Smooth muscle cell (in vitro differentiated cells): ENCODE measurements at regions not wholly inside any gene's neighbourhood (a gene's known extent, or its start where the extent isn't known, plus 50 kb on each side); places are given as distances from the start of the nearest gene placed in this dataset.

Experiments used
- DNase-seq: peaks from one replicate; lab custom pipeline; 2025; ENCODE audit not compliant: unreplicated experiment; lab: John Stamatoyannopoulos, UW
- H2AFZ ChIP-seq: fragments of 200-600 bp; sonication (generic); 2 replicates; pipeline ENCODE4 v1.6.0; 2016; ENCODE audit warnings: antibody characterized with exemption, low read depth, mild to moderate bottlenecking
- H3F3A ChIP-seq: fragments of 200-600 bp; sonication (generic); 2 replicates; pipeline ENCODE4 v1.6.0; 2017; ENCODE audit warnings: antibody characterized with exemption, low read depth
- H3K27ac ChIP-seq: fragments of 200-600 bp; sonication (generic); 2 replicates; pipeline ENCODE4 v1.5.1; 2016; ENCODE audit warnings: low read depth, mild to moderate bottlenecking
- H3K27me3 ChIP-seq: fragments of 200-600 bp; sonication (generic); 2 replicates; pipeline ENCODE4 v1.6.1; 2016; ENCODE audit warnings: low read depth, mild to moderate bottlenecking
- H3K36me3 ChIP-seq: fragments of 200-600 bp; sonication (generic); 2 replicates; pipeline ENCODE4 v1.5.1; 2016; ENCODE audit warnings: low read depth
- H3K4me1 ChIP-seq: fragments of 200-600 bp; sonication (generic); 2 replicates; pipeline ENCODE4 v1.5.1; 2016; ENCODE audit warnings: low read depth
- H3K4me2 ChIP-seq: fragments of 200-600 bp; sonication (generic); 2 replicates; pipeline ENCODE4 v1.6.0; 2016; ENCODE audit warnings: mild to moderate bottlenecking
- H3K4me3 ChIP-seq: fragments of 200-600 bp; sonication (generic); 2 replicates; pipeline ENCODE4 v1.5.1; 2016; ENCODE audit warnings: mild to moderate bottlenecking
- H3K79me2 ChIP-seq: fragments of 200-600 bp; sonication (generic); 2 replicates; pipeline ENCODE4 v1.6.0; 2016; ENCODE audit warnings: low read depth, mild to moderate bottlenecking
- H3K9ac ChIP-seq: fragments of 200-600 bp; sonication (generic); 2 replicates; pipeline ENCODE4 v1.6.0; 2016; ENCODE audit warnings: low read depth
- H3K9me3 ChIP-seq: fragments of 200-600 bp; sonication (generic); replicated peaks from 2 replicates; pipeline ENCODE4 v1.5.1; 2016; ENCODE audit warnings: low read depth
- H4K20me1 ChIP-seq: fragments of 200-600 bp; sonication (generic); 2 replicates; pipeline ENCODE4 v1.6.0; 2016; ENCODE audit warnings: low read depth
- CTCF ChIP-seq: fragments of 200-600 bp; sonication (generic); IDR thresholded peaks from 2 replicates; pipeline ENCODE4 v1.5.1; 2017; ENCODE audit warnings: borderline replicate concordance, mild to moderate bottlenecking, antibody characterized with exemption; ENCODE audit not compliant: insufficient read depth, poor library complexity, severe bottlenecking
- WGBS: methylation state at CpG from one replicate; pipeline ENCODE4 v1.1.7; 2016; ENCODE audit warnings: low lambda C conversion rate; 5-methylcytosine and 5-hydroxymethylcytosine counted together

- Histone ChIP-seq H3K27me3 (no peaks in the 10 kb centered on the region), H3K9ac (no peak overlapping the region), H2AFZ (no peak overlapping the region), H3K9me3 (peaks cover 4% of the 10 kb centered on the region), H3F3A (no peaks in the 10 kb centered on the region), H3K36me3 (no peaks in the 10 kb centered on the region), H3K4me3 (no peak overlapping the region), H3K4me1 (peaks cover 10% of the 10 kb centered on the region), H3K27ac (peak overlapping the region; percentile 41), H3K79me2 (no peaks in the 10 kb centered on the region), H4K20me1 (no peaks in the 10 kb centered on the region), H3K4me2 (peak overlapping the region; percentile 28)
- no peak for TF ChIP-seq CTCF
- no peak for DNase-seq
These were observed 508.6 kb upstream of the EPHA5 start for GRCh38 chr4:66178906-66179305.

- Histone ChIP-seq H3K4me3 (no peak overlapping the region), H3K4me1 (no peaks in the 10 kb centered on the region), H3K9me3 (peaks cover 6% of the 10 kb centered on the region), H4K20me1 (no peaks in the 10 kb centered on the region), H3K27me3 (no peaks in the 10 kb centered on the region), H3F3A (no peaks in the 10 kb centered on the region), H2AFZ (peak overlapping the region; percentile 54), H3K4me2 (no peak overlapping the region), H3K27ac (no peak overlapping the region), H3K36me3 (no peaks in the 10 kb centered on the region), H3K79me2 (no peaks in the 10 kb centered on the region), H3K9ac (no peak overlapping the region)
- DNase-seq: no peak
- 18% methylated on average over 5 of the region's 5 CpGs for WGBS
- peak; percentile 30 for TF ChIP-seq CTCF
These were observed 499.1 kb upstream of the EPHA5 start for GRCh38 chr4:66169341-66169740.

- no peak overlapping the region for H3K27ac ChIP-seq
- no peaks in the 10 kb centered on the region for H3K36me3 ChIP-seq
- H2AFZ ChIP-seq: no peak overlapping the region
- DNase-seq: no peak
- H3K4me3 ChIP-seq: no peak overlapping the region
- H3F3A ChIP-seq: no peaks in the 10 kb centered on the region
- no peaks in the 10 kb centered on the region for H4K20me1 ChIP-seq
- H3K9ac ChIP-seq: no peak overlapping the region
- no peaks in the 10 kb centered on the region for H3K79me2 ChIP-seq
- H3K4me1 ChIP-seq: no peaks in the 10 kb centered on the region
- H3K27me3 ChIP-seq: no peaks in the 10 kb centered on the region
- 64% methylated on average over 1 of the region's 1 CpG for WGBS
- no peak for TF ChIP-seq CTCF
- H3K9me3 ChIP-seq: no peaks in the 10 kb centered on the region
- H3K4me2 ChIP-seq: no peak overlapping the region
These were observed 494.6 kb upstream of the EPHA5 start for GRCh38 chr4:66164869-66165268.

GRCh38 chr4:66160606-66161005 lies 490.3 kb upstream of the EPHA5 start:
- no peak for TF ChIP-seq CTCF
- Histone ChIP-seq H3K9me3 (no peaks in the 10 kb centered on the region), H3K9ac (no peak overlapping the region), H3F3A (no peaks in the 10 kb centered on the region), H3K36me3 (no peaks in the 10 kb centered on the region), H3K4me2 (no peak overlapping the region), H2AFZ (no peak overlapping the region), H3K4me1 (no peaks in the 10 kb centered on the region), H3K4me3 (no peak overlapping the region), H3K79me2 (no peaks in the 10 kb centered on the region), H4K20me1 (no peaks in the 10 kb centered on the region), H3K27me3 (no peaks in the 10 kb centered on the region), H3K27ac (no peak overlapping the region)
- DNase-seq: no peak
- 74% methylated on average over 1 of the region's 1 CpG for WGBS
